LNCaP clone FGC (cell line): ENCODE measurements at regions not wholly inside any gene's neighbourhood (a gene's known extent, or its start where the extent isn't known, plus 50 kb on each side); places are given as distances from the start of the nearest gene placed in this dataset.

Source experiments
- DNase-seq: peaks from one replicate; pipeline ENCODE4 v3.0.0-alpha.2; 2011; ENCODE audit warnings: low read depth
- H3K4me3 ChIP-seq: 2 replicates; pipeline ENCODE4 v1.5.1; 2011; ENCODE audit warnings: mild to moderate bottlenecking, low read depth, low read length, control low read depth
- CTCF ChIP-seq: IDR thresholded peaks from 2 replicates; pipeline ENCODE4 v1.5.1; 2012; ENCODE audit warnings: mild to moderate bottlenecking; ENCODE audit not compliant: control insufficient read depth, insufficient read depth; ENCODE audit errors: extremely low read depth

DNA sequence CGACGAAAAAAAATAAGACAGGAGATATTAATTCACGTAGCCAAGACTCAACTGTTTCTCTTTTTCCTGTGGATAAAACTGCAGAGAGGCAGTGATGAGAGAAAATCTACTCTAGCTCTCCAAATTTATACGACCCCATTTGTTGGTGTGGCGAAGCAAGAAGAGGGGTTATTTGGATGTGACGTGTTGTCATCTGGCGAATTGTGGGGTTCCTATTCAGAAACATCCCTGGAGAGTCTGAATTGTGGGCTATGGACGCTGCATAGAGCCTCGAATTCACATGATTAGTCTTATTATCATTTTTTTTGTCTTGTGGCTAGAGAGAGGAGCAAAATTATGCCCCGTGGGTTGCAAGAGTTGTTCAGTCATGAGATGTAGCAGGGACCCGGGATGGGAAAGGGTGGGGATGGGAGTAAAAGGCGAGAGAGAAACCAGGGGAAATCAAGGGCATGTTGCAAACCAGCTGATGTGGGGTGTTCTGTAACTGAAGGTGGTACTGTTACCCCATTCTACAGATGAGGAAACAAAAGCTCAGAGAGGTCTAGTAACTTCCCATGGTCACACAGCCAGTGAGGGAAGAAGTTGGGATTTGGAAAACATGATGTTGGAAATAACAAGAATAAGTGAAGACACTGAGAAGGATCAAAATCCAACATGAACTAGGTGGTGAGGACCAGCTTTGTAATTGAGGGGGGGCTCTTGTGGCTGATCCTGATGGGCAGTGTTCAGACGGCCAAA, 69.2 kb upstream of the SFMBT2 start:
- no peak for TF ChIP-seq CTCF
- no peak overlapping the region for H3K4me3 ChIP-seq
- no peak for DNase-seq

GRCh38 chr10:7478727-7479457, 68.1 kb upstream of the SFMBT2 start:
- DNase-seq = no peak
- no peak overlapping the region for H3K4me3 ChIP-seq
- no peak for TF ChIP-seq CTCF

DNA sequence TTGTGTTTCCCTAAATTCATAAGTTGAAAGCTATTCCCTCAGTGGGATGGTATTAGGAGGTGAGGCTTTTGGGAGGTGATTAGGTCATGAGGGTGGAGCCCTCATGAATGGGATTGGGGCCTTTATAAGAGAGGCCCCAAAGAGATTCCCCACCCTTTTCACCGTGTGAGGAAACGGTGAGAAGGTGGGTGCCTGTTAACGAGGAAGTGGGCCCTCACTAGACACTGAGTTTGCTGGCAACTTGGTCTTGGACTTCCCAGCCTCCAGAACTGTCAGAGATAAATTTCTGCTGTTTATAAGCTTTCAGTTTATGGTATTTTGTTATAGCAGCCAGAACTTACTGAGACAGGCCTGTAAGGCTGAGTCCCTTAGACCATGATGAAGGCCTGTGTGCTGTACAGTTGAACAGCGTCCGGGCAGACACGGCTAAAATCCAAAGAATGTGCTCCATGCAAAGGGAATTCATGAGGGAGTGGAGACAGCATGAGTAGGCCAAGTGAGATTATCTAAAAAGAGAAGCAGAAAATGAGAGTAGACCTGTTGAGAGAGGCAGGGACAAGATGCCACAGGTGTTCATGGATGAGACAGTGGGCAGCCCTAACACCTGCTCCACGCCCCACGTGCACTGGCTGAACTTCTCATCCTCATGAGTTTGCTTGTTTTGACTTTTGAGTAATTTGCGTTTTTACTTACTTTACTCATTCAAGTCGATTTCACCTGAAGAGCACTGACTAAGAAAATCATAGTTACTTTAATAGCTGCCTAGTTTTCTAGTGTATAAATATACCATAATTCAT, 66.9 kb upstream of the SFMBT2 start:
- TF ChIP-seq CTCF = no peak
- no peak for DNase-seq
- H3K4me3 ChIP-seq = no peak overlapping the region

DNA sequence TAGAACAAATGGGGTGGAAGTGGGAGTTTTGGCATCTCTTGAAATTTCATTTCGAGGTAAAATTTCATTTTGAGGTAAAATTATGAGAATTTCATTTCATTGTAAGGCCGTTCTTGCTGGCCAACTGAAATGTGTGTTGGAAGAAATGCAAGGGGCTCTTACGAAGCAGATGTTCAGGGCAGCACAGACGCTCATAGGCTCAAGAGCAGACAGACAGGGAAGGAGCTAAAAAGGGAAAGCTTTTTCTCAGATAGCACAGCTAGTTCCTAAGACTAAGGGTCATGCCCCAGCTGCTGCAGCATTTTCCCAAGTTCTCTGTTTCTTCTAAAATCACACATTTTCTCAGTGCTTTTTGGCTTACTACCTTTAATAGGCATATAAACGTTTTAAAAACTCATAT, 65.1 kb upstream of the SFMBT2 start:
- TF ChIP-seq CTCF = no peak
- no peak overlapping the region for H3K4me3 ChIP-seq
- no peak for DNase-seq

GRCh38 chr10:7475046-7475911, 64.4 kb upstream of the SFMBT2 start:
- H3K4me3 ChIP-seq = no peak overlapping the region
- DNase-seq = no peak
- TF ChIP-seq CTCF = no peak

DNA sequence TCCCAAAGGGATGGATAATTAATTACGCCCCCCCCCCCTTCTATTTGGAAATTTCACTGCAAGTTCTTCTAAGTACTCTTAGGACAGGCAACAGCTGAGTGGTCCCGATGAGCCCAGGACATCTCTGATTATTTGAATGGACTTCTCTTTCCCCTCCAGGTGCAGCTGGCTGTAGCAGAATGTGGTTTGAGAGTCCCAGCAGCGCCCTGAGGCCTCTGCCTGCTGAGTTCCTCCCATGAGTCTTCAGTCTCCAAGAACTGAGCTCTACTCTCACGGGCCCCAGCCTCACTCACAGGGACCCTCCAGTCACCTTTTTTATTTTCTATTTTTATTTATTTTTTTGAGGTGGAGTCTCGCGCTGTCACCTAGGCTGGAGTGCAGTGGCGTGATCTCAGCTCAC, 63.6 kb upstream of the SFMBT2 start:
- TF ChIP-seq CTCF = no peak
- no peak overlapping the region for H3K4me3 ChIP-seq
- no peak for DNase-seq
